Hepatocyte (in vitro differentiated cells): ENCODE measurements at regions not wholly inside any gene's neighbourhood (a gene's known extent, or its start where the extent isn't known, plus 50 kb on each side); places are given as distances from the start of the nearest gene placed in this dataset.

Experiments used
- DNase-seq: peaks from one replicate; pipeline ENCODE4 v3.0.0-alpha.2; 2016; ENCODE audit warnings: low spot score
- H2AFZ ChIP-seq: fragments of 200-600 bp; sonication (generic); 2 replicates; pipeline ENCODE4 v1.6.0; 2016; ENCODE audit warnings: antibody characterized with exemption, mild to moderate bottlenecking
- H3K27ac ChIP-seq: fragments of 200-600 bp; sonication (generic); 2 replicates; pipeline ENCODE4 v1.5.1; 2016; ENCODE audit warnings: mild to moderate bottlenecking
- H3K27me3 ChIP-seq: fragments of 200-600 bp; sonication (generic); 2 replicates; pipeline ENCODE4 v1.6.1; 2016
- H3K36me3 ChIP-seq: fragments of 200-600 bp; sonication (generic); replicated peaks from 2 replicates; pipeline ENCODE4 v1.5.1; 2016; ENCODE audit warnings: low read depth; ENCODE audit not compliant: insufficient read depth
- H3K4me1 ChIP-seq: fragments of 200-600 bp; sonication (generic); 2 replicates; pipeline ENCODE4 v1.5.1; 2016; ENCODE audit warnings: mild to moderate bottlenecking, moderate library complexity; ENCODE audit not compliant: insufficient read depth
- H3K4me2 ChIP-seq: fragments of 200-600 bp; sonication (generic); 2 replicates; pipeline ENCODE4 v1.6.0; 2016
- H3K4me3 ChIP-seq: fragments of 200-600 bp; sonication (generic); 2 replicates; pipeline ENCODE4 v1.5.1; 2016; ENCODE audit warnings: mild to moderate bottlenecking
- H3K79me2 ChIP-seq: fragments of 200-600 bp; sonication (generic); 2 replicates; pipeline ENCODE4 v1.6.0; 2017; ENCODE audit warnings: mild to moderate bottlenecking
- H3K9me2 ChIP-seq: fragments of 200-600 bp; sonication (generic); replicated peaks from 2 replicates; pipeline ENCODE4 v1.6.0; 2017; ENCODE audit warnings: mild to moderate bottlenecking; ENCODE audit not compliant: insufficient read depth
- H3K9me3 ChIP-seq: fragments of 200-600 bp; sonication (generic); 2 replicates; pipeline ENCODE4 v1.5.1; 2016; ENCODE audit warnings: low read depth, mild to moderate bottlenecking
- H4K20me1 ChIP-seq: fragments of 200-600 bp; sonication (generic); 2 replicates; pipeline ENCODE4 v1.6.0; 2016; ENCODE audit warnings: mild to moderate bottlenecking; ENCODE audit not compliant: insufficient read depth, poor library complexity, severe bottlenecking
- EZH2 ChIP-seq: fragments of 200-600 bp; sonication (generic); IDR thresholded peaks from 2 replicates; pipeline ENCODE4 v1.6.1; 2016; ENCODE audit warnings: antibody characterized with exemption, mild to moderate bottlenecking, borderline replicate concordance
- EZH2phosphoT487 ChIP-seq: fragments of 200-600 bp; sonication (generic); IDR thresholded peaks from one replicate; pipeline ENCODE4 v1.6.1; 2018; ENCODE audit warnings: antibody characterized with exemption, mild to moderate bottlenecking, low read depth, moderate library complexity; ENCODE audit not compliant: unreplicated experiment, severe bottlenecking
- WGBS: methylation state at CpG from one replicate; pipeline ENCODE4 v1.1.6; 2016; ENCODE audit warnings: low lambda C conversion rate; ENCODE audit errors: missing lambda C conversion rate; 5-methylcytosine and 5-hydroxymethylcytosine counted together
- TF ChIP-seq, protein P1 (sequence below): fragments of 200-600 bp; sonication (generic); IDR thresholded peaks from 2 replicates; pipeline ENCODE4 v1.5.1; 2016; ENCODE audit warnings: antibody characterized with exemption, mild to moderate bottlenecking; ENCODE audit not compliant: poor library complexity

GRCh38 chr12:123071099-123071800 lies 79.6 kb downstream of the PITPNM2 start:
- Histone ChIP-seq H3K4me3 (no peak overlapping the region), H3K79me2 (no peaks in the 10 kb centered on the region), H3K36me3 (no peaks in the 10 kb centered on the region), H3K27me3 (no peaks in the 10 kb centered on the region), H3K9me3 (no peaks in the 10 kb centered on the region), H3K4me1 (peaks cover 23% of the 10 kb centered on the region), H2AFZ (no peak overlapping the region), H3K4me2 (no peak overlapping the region), H3K27ac (no peak overlapping the region), H4K20me1 (no peaks in the 10 kb centered on the region), H3K9me2 (no peaks in the 10 kb centered on the region)
- WGBS: 76% methylated on average over 14 of the region's 14 CpGs
- DNase-seq: no peak
- no peak for TF ChIP-seq EZH2
- TF ChIP-seq, protein P1, sequence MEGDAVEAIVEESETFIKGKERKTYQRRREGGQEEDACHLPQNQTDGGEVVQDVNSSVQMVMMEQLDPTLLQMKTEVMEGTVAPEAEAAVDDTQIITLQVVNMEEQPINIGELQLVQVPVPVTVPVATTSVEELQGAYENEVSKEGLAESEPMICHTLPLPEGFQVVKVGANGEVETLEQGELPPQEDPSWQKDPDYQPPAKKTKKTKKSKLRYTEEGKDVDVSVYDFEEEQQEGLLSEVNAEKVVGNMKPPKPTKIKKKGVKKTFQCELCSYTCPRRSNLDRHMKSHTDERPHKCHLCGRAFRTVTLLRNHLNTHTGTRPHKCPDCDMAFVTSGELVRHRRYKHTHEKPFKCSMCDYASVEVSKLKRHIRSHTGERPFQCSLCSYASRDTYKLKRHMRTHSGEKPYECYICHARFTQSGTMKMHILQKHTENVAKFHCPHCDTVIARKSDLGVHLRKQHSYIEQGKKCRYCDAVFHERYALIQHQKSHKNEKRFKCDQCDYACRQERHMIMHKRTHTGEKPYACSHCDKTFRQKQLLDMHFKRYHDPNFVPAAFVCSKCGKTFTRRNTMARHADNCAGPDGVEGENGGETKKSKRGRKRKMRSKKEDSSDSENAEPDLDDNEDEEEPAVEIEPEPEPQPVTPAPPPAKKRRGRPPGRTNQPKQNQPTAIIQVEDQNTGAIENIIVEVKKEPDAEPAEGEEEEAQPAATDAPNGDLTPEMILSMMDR: no peak
- no peak for TF ChIP-seq EZH2phosphoT487

DNA sequence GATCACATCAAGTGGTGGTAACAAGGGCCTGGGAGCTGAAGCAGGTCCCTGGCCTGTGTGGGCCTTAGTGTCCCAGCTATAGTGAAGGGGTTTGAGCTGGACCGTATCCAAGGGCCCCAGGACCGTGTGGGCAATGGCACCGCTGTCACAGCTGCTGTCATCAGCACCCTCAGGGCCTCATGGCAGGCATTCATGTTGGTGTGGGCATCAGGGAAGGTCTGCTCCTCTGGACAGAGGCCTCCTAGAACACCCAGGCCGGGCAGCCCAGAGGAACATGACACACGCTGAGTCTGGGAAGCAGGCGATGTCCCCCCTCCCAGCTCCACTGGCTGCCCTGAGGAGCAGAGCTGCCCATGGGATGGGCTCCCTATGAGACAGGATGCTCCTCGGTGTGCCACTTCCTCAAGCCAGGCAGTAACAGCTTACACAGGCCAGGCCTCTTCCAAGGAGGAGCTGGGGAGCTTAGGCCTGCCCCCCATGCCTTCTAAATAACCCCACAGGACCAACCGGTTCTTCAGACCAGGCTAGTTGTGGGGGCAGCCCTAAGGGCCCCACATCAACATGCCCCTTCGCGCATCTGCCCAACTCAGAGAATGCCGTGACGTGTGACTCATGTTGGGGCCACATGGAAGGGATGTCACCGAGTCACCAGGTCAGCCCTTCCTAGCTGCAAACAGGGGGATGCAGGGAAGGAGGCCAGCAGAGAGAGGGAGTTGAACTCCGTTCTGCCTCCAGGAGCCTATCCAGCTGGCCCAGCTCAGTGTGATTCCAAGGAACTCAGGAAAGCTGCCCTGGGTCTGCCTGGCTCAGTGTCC lies 80.4 kb downstream of the PITPNM2 start:
- Histone ChIP-seq H3K9me2 (no peaks in the 10 kb centered on the region), H2AFZ (no peak overlapping the region), H3K36me3 (no peaks in the 10 kb centered on the region), H3K4me3 (no peak overlapping the region), H3K79me2 (no peaks in the 10 kb centered on the region), H3K9me3 (no peaks in the 10 kb centered on the region), H3K27ac (peak overlapping the region; percentile 59), H4K20me1 (no peaks in the 10 kb centered on the region), H3K4me2 (no peak overlapping the region), H3K4me1 (peaks cover 19% of the 10 kb centered on the region), H3K27me3 (no peaks in the 10 kb centered on the region)
- 85% methylated on average over 14 of the region's 14 CpGs for WGBS
- TF ChIP-seq EZH2: no peak
- TF ChIP-seq EZH2phosphoT487: no peak
- TF ChIP-seq, protein P1: no peak
- peak; percentile 25 for DNase-seq

GRCh38 chr12:123069436-123070266 lies 81.2 kb downstream of the PITPNM2 start:
- peak; percentile 24 for DNase-seq

More at GRCh38 chr12:123069436-123070266, 81.2 kb downstream of the PITPNM2 start:
- H3K36me3 ChIP-seq: no peaks in the 10 kb centered on the region
- no peaks in the 10 kb centered on the region for H4K20me1 ChIP-seq
- H3K79me2 ChIP-seq: no peaks in the 10 kb centered on the region
- no peak overlapping the region for H2AFZ ChIP-seq
- no peak overlapping the region for H3K4me2 ChIP-seq
- TF ChIP-seq EZH2phosphoT487 (no peak), EZH2 (no peak)
- TF ChIP-seq, protein P1: no peak
- 84% methylated on average over 12 of the region's 12 CpGs for WGBS
- H3K4me1 ChIP-seq: peaks cover 11% of the 10 kb centered on the region
- H3K27ac ChIP-seq: peak overlapping the region; percentile 59
- H3K9me2 ChIP-seq: no peaks in the 10 kb centered on the region
- no peak overlapping the region for H3K4me3 ChIP-seq
- no peaks in the 10 kb centered on the region for H3K9me3 ChIP-seq
- no peaks in the 10 kb centered on the region for H3K27me3 ChIP-seq
